ENCODE measurements at regions not wholly inside any gene's neighbourhood (a gene's known extent, or its start where the extent isn't known, plus 50 kb on each side); places are given as distances from the start of the nearest gene placed in this dataset.

DNA sequence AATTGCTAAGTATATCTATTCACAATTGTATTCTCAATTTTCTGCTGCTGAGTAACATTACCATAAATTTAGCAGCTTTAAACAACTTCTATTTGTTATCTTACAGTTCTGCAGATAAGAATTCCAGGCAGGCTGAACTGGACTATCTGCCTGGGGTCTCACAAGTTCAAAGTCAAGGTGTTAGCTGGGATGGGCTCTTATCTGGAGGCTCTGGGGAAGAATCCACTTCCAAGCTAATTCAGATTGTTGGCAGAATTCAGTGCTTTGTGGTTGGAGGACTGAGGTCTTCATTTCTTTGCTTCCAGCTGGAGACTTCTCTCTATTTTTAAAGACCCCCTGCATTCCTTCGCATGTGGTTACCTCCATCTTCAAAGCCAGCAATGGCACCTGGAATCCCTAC lies 329.9 kb upstream of the ISX start:
- H3K4me1 ChIP-seq (ENCODE audit: control insufficient read depth, extremely low read depth, insufficient read depth, low read length) = no peaks in the 10 kb centered on the region
- intact Hi-C loops (cut with micrococcal nuclease) (no loop called here), dilution Hi-C loops (cut with MboI; ENCODE audit: extremely low pct_ligation_motif_present, low sequenced_read_pairs) (no loop called here)
- H2AFZ ChIP-seq (ENCODE audit: low read depth, low read length) = no peak overlapping the region
- no peaks in the 10 kb centered on the region for H3K79me2 ChIP-seq (ENCODE audit: control insufficient read depth, insufficient read depth, low read length)
- FAIRE-seq (no peak), DNase-seq (ENCODE audit: low read depth, low spot score) (no peak)
- ChIA-PET CTCF (no interaction called here), POLR2A (no interaction called here)
- no peak overlapping the region for H3K4me3 ChIP-seq (replicated peaks in 1 of 3; ENCODE audit: insufficient read depth in 1 of 3, low read depth in 1 of 3, low read length in 3 of 3)
- no peak overlapping the region for H3K9ac ChIP-seq (replicated peaks; ENCODE audit: extremely low read depth, insufficient read depth, low read length)
- H3K27ac ChIP-seq (ENCODE audit: insufficient read depth, low read depth, low read length) = no peak overlapping the region
- no peaks in the 10 kb centered on the region for H3K27me3 ChIP-seq (ENCODE audit: control insufficient read depth in 2 of 2, insufficient read depth in 2 of 2, low read length in 2 of 2)
- TF ChIP-seq POLR2A (IDR thresholded peaks at IDR 0.05; ENCODE audit: low read depth, low read length) = no peak
- TF ChIP-seq, protein P1, sequence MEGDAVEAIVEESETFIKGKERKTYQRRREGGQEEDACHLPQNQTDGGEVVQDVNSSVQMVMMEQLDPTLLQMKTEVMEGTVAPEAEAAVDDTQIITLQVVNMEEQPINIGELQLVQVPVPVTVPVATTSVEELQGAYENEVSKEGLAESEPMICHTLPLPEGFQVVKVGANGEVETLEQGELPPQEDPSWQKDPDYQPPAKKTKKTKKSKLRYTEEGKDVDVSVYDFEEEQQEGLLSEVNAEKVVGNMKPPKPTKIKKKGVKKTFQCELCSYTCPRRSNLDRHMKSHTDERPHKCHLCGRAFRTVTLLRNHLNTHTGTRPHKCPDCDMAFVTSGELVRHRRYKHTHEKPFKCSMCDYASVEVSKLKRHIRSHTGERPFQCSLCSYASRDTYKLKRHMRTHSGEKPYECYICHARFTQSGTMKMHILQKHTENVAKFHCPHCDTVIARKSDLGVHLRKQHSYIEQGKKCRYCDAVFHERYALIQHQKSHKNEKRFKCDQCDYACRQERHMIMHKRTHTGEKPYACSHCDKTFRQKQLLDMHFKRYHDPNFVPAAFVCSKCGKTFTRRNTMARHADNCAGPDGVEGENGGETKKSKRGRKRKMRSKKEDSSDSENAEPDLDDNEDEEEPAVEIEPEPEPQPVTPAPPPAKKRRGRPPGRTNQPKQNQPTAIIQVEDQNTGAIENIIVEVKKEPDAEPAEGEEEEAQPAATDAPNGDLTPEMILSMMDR (IDR thresholded peaks at IDR 0.05; ENCODE audit: extremely low read depth in 1 of 2, insufficient read depth in 1 of 2, low read depth in 1 of 2, low read length in 2 of 2) = no peak
- TF ChIP-seq, protein P2, sequence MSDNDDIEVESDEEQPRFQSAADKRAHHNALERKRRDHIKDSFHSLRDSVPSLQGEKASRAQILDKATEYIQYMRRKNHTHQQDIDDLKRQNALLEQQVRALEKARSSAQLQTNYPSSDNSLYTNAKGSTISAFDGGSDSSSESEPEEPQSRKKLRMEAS (IDR thresholded peaks at IDR 0.05; ENCODE audit: insufficient read depth, insufficient read length) = no peak
- TF ChIP-seq JUN (IDR thresholded peaks at IDR 0.05; ENCODE audit: borderline replicate concordance, insufficient read depth, insufficient read length, low read depth) = no peak
- TF ChIP-seq GATA2 (IDR thresholded peaks at IDR 0.05; ENCODE audit: insufficient read depth, insufficient read length, low read depth, low read length) = no peak
- no peak for TF ChIP-seq FOS (IDR thresholded peaks at IDR 0.05; ENCODE audit: borderline replicate concordance, insufficient read depth, low read length)
- TF ChIP-seq EZH2 (IDR thresholded peaks at IDR 0.05; ENCODE audit: borderline replicate concordance, low read depth, low read length, severe bottlenecking) = no peak
- no peak for TF ChIP-seq POLR2AphosphoS5 (IDR thresholded peaks at IDR 0.05; ENCODE audit: insufficient read depth, low read depth, low read length)
- no peak for TF ChIP-seq MYC (IDR thresholded peaks at IDR 0.05; ENCODE audit: low read depth, low read length)
- no TSS peak for BruUV-seq (replicated peaks)
- H3K9me1 ChIP-seq (replicated peaks; ENCODE audit: control insufficient read depth, extremely low read depth, insufficient read depth, low read length) = no peaks in the 10 kb centered on the region
- no peak overlapping the region for H3K4me2 ChIP-seq (ENCODE audit: insufficient read depth, low read length)
- no peaks in the 10 kb centered on the region for H4K20me1 ChIP-seq (replicated peaks; ENCODE audit: control insufficient read depth, extremely low read depth, insufficient read depth, low read length)
- peaks cover 2% of the 10 kb centered on the region for H3K9me3 ChIP-seq (replicated peaks; ENCODE audit: control insufficient read depth, insufficient read depth, low read length)
- no peaks in the 10 kb centered on the region for H3K36me3 ChIP-seq (ENCODE audit: control insufficient read depth in 2 of 2, extremely low read depth in 1 of 2, insufficient read depth in 2 of 2, low read length in 2 of 2)

All from endothelial cell of umbilical vein (primary cell).